PC-9 (cell line): ENCODE measurements at regions not wholly inside any gene's neighbourhood (a gene's known extent, or its start where the extent isn't known, plus 50 kb on each side); places are given as distances from the start of the nearest gene placed in this dataset.

ENCODE experiments used
- BruUV-seq: library from RNA; stranded (reverse); fragments of 400-500 nt; replicated peaks from 2 replicates; lab custom pipeline; 2021; lab: Mats Ljungman, UMichigan
- CTCF ChIA-PET: fragments of 300-600 bp; sonication (Branson Sonifier 250); formaldehyde crosslinking; loops from one replicate; lab custom pipeline; 2022; ENCODE audit warnings: antibody characterized with exemption; lab: Charles Lee
- POLR2A ChIA-PET: fragments of 300-600 bp; sonication (Branson Sonifier 250); formaldehyde crosslinking; loops from one replicate; lab custom pipeline; 2022; ENCODE audit warnings: antibody characterized with exemption; ENCODE audit not compliant: unreplicated experiment; lab: Charles Lee
- DNase-seq, 2 experiments: peaks; one replicate each; pipeline versions ENCODE4 v3.0.0 to v3.0.0-alpha.2; 2015 to 2022; ENCODE audit warnings: mixed read lengths in 1 of 2
- H2AFZ ChIP-seq: fragments of 200-600 bp; sonication (generic); 2 replicates; pipeline ENCODE4 v1.8.1; 2017; ENCODE audit warnings: antibody characterized with exemption
- H3F3A ChIP-seq: fragments of 200-600 bp; sonication (generic); 2 replicates; pipeline ENCODE4 v1.8.1; 2017; ENCODE audit warnings: antibody characterized with exemption, mild to moderate bottlenecking, low read depth; ENCODE audit not compliant: insufficient read depth
- H3K27ac ChIP-seq: fragments of 200-600 bp; sonication (generic); 2 replicates; pipeline ENCODE4 v1.6.1; 2016; ENCODE audit warnings: mixed run types
- H3K27me3 ChIP-seq: fragments of 200-600 bp; sonication (generic); 2 replicates; pipeline ENCODE4 v1.6.1; 2016; ENCODE audit warnings: low read depth, mixed run types; ENCODE audit not compliant: insufficient read depth
- H3K36me3 ChIP-seq: fragments of 200-600 bp; sonication (generic); 2 replicates; pipeline ENCODE4 v1.6.1; 2016; ENCODE audit warnings: low read depth, mixed run types
- H3K4me1 ChIP-seq: fragments of 200-600 bp; sonication (generic); replicated peaks from 2 replicates; pipeline ENCODE4 v1.6.1; 2016; ENCODE audit warnings: mixed run types; ENCODE audit not compliant: insufficient read depth
- H3K4me2 ChIP-seq: fragments of 200-600 bp; sonication (generic); 2 replicates; pipeline ENCODE4 v1.6.1; 2017; ENCODE audit warnings: mixed run types
- H3K4me3 ChIP-seq: fragments of 200-600 bp; sonication (generic); 2 replicates; pipeline ENCODE4 v1.6.1; 2016; ENCODE audit warnings: mixed run types
- H3K79me2 ChIP-seq: fragments of 200-600 bp; sonication (generic); 2 replicates; pipeline ENCODE4 v1.6.1; 2017; ENCODE audit warnings: low read depth, mixed run types
- H3K9me2 ChIP-seq: fragments of 200-600 bp; sonication (generic); 2 replicates; pipeline ENCODE4 v1.8.1; 2017; ENCODE audit warnings: mild to moderate bottlenecking; ENCODE audit not compliant: insufficient read depth
- H3K9me3 ChIP-seq: fragments of 200-600 bp; sonication (generic); 2 replicates; pipeline ENCODE4 v1.8.1; 2016; ENCODE audit warnings: low read depth; ENCODE audit not compliant: insufficient read depth
- H4K20me1 ChIP-seq: fragments of 200-600 bp; sonication (generic); 2 replicates; pipeline ENCODE4 v1.8.1; 2017; ENCODE audit not compliant: insufficient read depth
- CTCF ChIP-seq: fragments of 200-600 bp; sonication (generic); conservative IDR thresholded peaks from 2 replicates; pipeline ENCODE4 v1.6.1; 2017; ENCODE audit warnings: mixed run types, antibody characterized with exemption, mild to moderate bottlenecking, moderate library complexity
- EZH2 ChIP-seq: fragments of 200-600 bp; sonication (generic); IDR thresholded peaks from 2 replicates; pipeline ENCODE4 v1.8.0; 2017; ENCODE audit warnings: antibody characterized with exemption, low read depth
- intact Hi-C: fragments of 100-400 bp; cut with micrococcal nuclease; formaldehyde crosslinking; loops from one replicate; pipeline ENCODE4 v1.10.0; 2022; ENCODE audit not compliant: unreplicated experiment

GRCh38 chr7:41205600-41205999 is 497.3 kb downstream of the INHBA start:
- no peaks in the 10 kb centered on the region; the same call in 1 of the 2 replicates for H3F3A ChIP-seq
- CTCF ChIA-PET = no interaction called here
- no peak for TF ChIP-seq CTCF
- no peak for TF ChIP-seq EZH2
- no peak overlapping the region for H3K4me2 ChIP-seq
- no peaks in the 10 kb centered on the region for H3K9me3 ChIP-seq
- H3K27me3 ChIP-seq = no peaks in the 10 kb centered on the region
- no peaks in the 10 kb centered on the region for H3K79me2 ChIP-seq
- H3K27ac ChIP-seq = no peak overlapping the region
- H3K9me2 ChIP-seq = no peaks in the 10 kb centered on the region
- no peak overlapping the region for H3K4me3 ChIP-seq
- BruUV-seq = no TSS peak
- H3K4me1 ChIP-seq = no peaks in the 10 kb centered on the region
- H3K36me3 ChIP-seq = no peaks in the 10 kb centered on the region
- no peaks in the 10 kb centered on the region for H4K20me1 ChIP-seq
- no peak for DNase-seq
- intact Hi-C loops = no loop called here
- H2AFZ ChIP-seq = no peak overlapping the region
- POLR2A ChIA-PET = no interaction called here

GRCh38 chr7:41203542-41203941 is 499.3 kb downstream of the INHBA start:
- Histone ChIP-seq H3K27me3 (no peaks in the 10 kb centered on the region), H3K4me3 (no peak overlapping the region), H3K9me2 (no peaks in the 10 kb centered on the region), H3K27ac (no peak overlapping the region), H3K79me2 (no peaks in the 10 kb centered on the region), H3K36me3 (no peaks in the 10 kb centered on the region), H4K20me1 (no peaks in the 10 kb centered on the region), H3K4me1 (no peaks in the 10 kb centered on the region), H3F3A (no peaks in the 10 kb centered on the region; the same call in 1 of the 2 replicates), H3K9me3 (no peaks in the 10 kb centered on the region), H3K4me2 (no peak overlapping the region), H2AFZ (no peak overlapping the region)
- intact Hi-C loops = no loop called here
- ChIA-PET CTCF (no interaction called here), POLR2A (no interaction called here)
- BruUV-seq = no TSS peak
- TF ChIP-seq CTCF = no peak
- TF ChIP-seq EZH2 = no peak
- DNase-seq = no peak

- H3K79me2 ChIP-seq = no peaks in the 10 kb centered on the region
- no peak overlapping the region for H2AFZ ChIP-seq
- DNase-seq = no peak
- H4K20me1 ChIP-seq = no peaks in the 10 kb centered on the region
- BruUV-seq = no TSS peak
- no peaks in the 10 kb centered on the region for H3K36me3 ChIP-seq
- ChIA-PET POLR2A (no interaction called here), CTCF (no interaction called here)
- no peaks in the 10 kb centered on the region for H3K27me3 ChIP-seq
- no peaks in the 10 kb centered on the region for H3K4me1 ChIP-seq
- H3K27ac ChIP-seq = no peak overlapping the region
- H3K4me3 ChIP-seq = no peak overlapping the region
- no peaks in the 10 kb centered on the region for H3K9me2 ChIP-seq
- TF ChIP-seq CTCF (no peak), EZH2 (no peak)
- intact Hi-C loops = no loop called here
- H3F3A ChIP-seq = no peaks in the 10 kb centered on the region; the same call in 1 of the 2 replicates
- no peak overlapping the region for H3K4me2 ChIP-seq
- no peaks in the 10 kb centered on the region for H3K9me3 ChIP-seq
Observed at GRCh38 chr7:41201021-41201420, 501.9 kb downstream of the INHBA start.
